DND-41 (cell line): ENCODE measurements at regions not wholly inside any gene's neighbourhood (a gene's known extent, or its start where the extent isn't known, plus 50 kb on each side); places are given as distances from the start of the nearest gene placed in this dataset.

Experiments used
- ATAC-seq: fragments of 200-7000 bp; cut with Tn5 transposase; 3 replicates; pipeline ENCODE4 v1.9.1; 2021; ENCODE audit warnings: low read depth; ENCODE audit not compliant: insufficient read depth
- DNase-seq: peaks from one replicate; pipeline ENCODE4 v3.0.0-alpha.2; 2020
- H2AFZ ChIP-seq: 2 replicates; pipeline ENCODE4 v1.6.0; 2012; ENCODE audit warnings: low read depth, low read length
- H3K27ac ChIP-seq: 2 replicates; pipeline ENCODE4 v1.5.1; 2012; ENCODE audit warnings: low read length, inconsistent platforms
- H3K27me3 ChIP-seq: fragments of 200-600 bp; sonication (generic); 2 replicates; pipeline ENCODE4 v1.6.0; 2012; ENCODE audit warnings: low read length, mild to moderate bottlenecking, inconsistent platforms; ENCODE audit not compliant: insufficient read depth, poor library complexity
- H3K36me3 ChIP-seq: 2 replicates; pipeline ENCODE4 v1.5.1; 2012; ENCODE audit warnings: low read length, inconsistent platforms; ENCODE audit not compliant: insufficient read depth
- H3K4me1 ChIP-seq: 2 replicates; pipeline ENCODE4 v1.5.1; 2012; ENCODE audit warnings: mild to moderate bottlenecking, low read length; ENCODE audit not compliant: insufficient read depth
- H3K4me2 ChIP-seq: 2 replicates; pipeline ENCODE4 v1.6.0; 2012; ENCODE audit warnings: mild to moderate bottlenecking, moderate library complexity, low read length, inconsistent platforms; ENCODE audit not compliant: insufficient read depth
- H3K4me3 ChIP-seq, 2 experiments: fragments of 200-600 bp in 1 of 2; shearing (Covaris generic) in 1 of 2; 2 replicates each; pipeline ENCODE4 v1.5.1; 2012 to 2016; ENCODE audit warnings: inconsistent platforms in 2 of 2, low read length in 2 of 2, mild to moderate bottlenecking in 2 of 2, low read depth in 1 of 2, moderate library complexity in 1 of 2
- H3K79me2 ChIP-seq: 2 replicates; pipeline ENCODE4 v1.6.0; 2012; ENCODE audit warnings: low read length, inconsistent platforms; ENCODE audit not compliant: insufficient read depth
- H3K9ac ChIP-seq: 2 replicates; pipeline ENCODE4 v1.6.0; 2012; ENCODE audit warnings: low read depth, mild to moderate bottlenecking, inconsistent platforms, low read length, moderate library complexity
- H3K9me3 ChIP-seq: 2 replicates; pipeline ENCODE4 v1.5.1; 2012; ENCODE audit warnings: low read length, moderate library complexity, mild to moderate bottlenecking, inconsistent platforms; ENCODE audit not compliant: insufficient read depth, severe bottlenecking
- H4K20me1 ChIP-seq: 2 replicates; pipeline ENCODE4 v1.6.0; 2012; ENCODE audit warnings: low read length; ENCODE audit not compliant: insufficient read depth
- EZH2 ChIP-seq: IDR thresholded peaks from 3 replicates; pipeline ENCODE4 v1.6.1; 2012; ENCODE audit warnings: borderline replicate concordance, low read depth, mild to moderate bottlenecking, moderate library complexity, low read length, inconsistent platforms; ENCODE audit not compliant: severe bottlenecking
- TF ChIP-seq, protein P1 (sequence below): IDR thresholded peaks from 2 replicates; pipeline ENCODE4 v1.5.1; 2012; ENCODE audit warnings: borderline replicate concordance, low read length, moderate library complexity, mild to moderate bottlenecking; ENCODE audit not compliant: poor library complexity, severe bottlenecking; ENCODE audit errors: extremely low read depth

- H3K27me3 ChIP-seq = no peaks in the 10 kb centered on the region
- H3K4me3 ChIP-seq = no peak overlapping the region
- no peak for TF ChIP-seq EZH2
- TF ChIP-seq, protein P1, sequence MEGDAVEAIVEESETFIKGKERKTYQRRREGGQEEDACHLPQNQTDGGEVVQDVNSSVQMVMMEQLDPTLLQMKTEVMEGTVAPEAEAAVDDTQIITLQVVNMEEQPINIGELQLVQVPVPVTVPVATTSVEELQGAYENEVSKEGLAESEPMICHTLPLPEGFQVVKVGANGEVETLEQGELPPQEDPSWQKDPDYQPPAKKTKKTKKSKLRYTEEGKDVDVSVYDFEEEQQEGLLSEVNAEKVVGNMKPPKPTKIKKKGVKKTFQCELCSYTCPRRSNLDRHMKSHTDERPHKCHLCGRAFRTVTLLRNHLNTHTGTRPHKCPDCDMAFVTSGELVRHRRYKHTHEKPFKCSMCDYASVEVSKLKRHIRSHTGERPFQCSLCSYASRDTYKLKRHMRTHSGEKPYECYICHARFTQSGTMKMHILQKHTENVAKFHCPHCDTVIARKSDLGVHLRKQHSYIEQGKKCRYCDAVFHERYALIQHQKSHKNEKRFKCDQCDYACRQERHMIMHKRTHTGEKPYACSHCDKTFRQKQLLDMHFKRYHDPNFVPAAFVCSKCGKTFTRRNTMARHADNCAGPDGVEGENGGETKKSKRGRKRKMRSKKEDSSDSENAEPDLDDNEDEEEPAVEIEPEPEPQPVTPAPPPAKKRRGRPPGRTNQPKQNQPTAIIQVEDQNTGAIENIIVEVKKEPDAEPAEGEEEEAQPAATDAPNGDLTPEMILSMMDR = no peak
- H3K9ac ChIP-seq = no peak overlapping the region
- no peak overlapping the region for H2AFZ ChIP-seq
- no peaks in the 10 kb centered on the region for H4K20me1 ChIP-seq
- no peaks in the 10 kb centered on the region for H3K79me2 ChIP-seq
- no peak overlapping the region for H3K4me2 ChIP-seq
- no peaks in the 10 kb centered on the region for H3K9me3 ChIP-seq
- H3K4me1 ChIP-seq = no peaks in the 10 kb centered on the region
- ATAC-seq (no peak), DNase-seq (no peak)
- no peaks in the 10 kb centered on the region for H3K36me3 ChIP-seq
- no peak overlapping the region for H3K27ac ChIP-seq
Observed at GRCh38 chr12:46109343-46110222, 119.2 kb upstream of the SCAF11 start.

DNA sequence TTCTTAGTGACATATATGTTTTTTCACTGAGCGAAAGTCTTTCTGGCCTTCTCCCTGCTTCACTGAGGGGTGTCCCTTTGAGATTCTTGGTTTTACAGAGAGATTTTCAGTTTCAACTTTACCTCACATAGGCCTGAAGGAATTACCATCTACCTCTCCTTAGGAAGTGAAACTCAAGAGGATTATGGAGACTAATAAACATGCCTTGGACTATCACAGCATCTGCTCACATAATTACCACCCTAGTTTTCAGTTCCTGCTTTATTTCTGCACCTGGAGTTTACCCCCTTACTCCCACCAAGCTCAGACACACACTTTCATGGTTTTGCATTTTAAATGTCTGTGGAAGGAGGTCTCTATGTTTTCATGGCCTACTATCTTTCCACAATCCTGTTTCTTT, 118.3 kb upstream of the SCAF11 start:
- no peaks in the 10 kb centered on the region for H3K27me3 ChIP-seq
- no peaks in the 10 kb centered on the region for H3K79me2 ChIP-seq
- H3K9ac ChIP-seq = no peak overlapping the region
- no peaks in the 10 kb centered on the region for H3K36me3 ChIP-seq
- H3K4me1 ChIP-seq = no peaks in the 10 kb centered on the region
- H3K4me3 ChIP-seq = no peak overlapping the region
- H3K27ac ChIP-seq = no peak overlapping the region
- H3K9me3 ChIP-seq = no peaks in the 10 kb centered on the region
- H3K4me2 ChIP-seq = no peak overlapping the region
- no peak for DNase-seq
- no peaks in the 10 kb centered on the region for H4K20me1 ChIP-seq
- ATAC-seq = no peak
- H2AFZ ChIP-seq = no peak overlapping the region
- TF ChIP-seq, protein P1 = no peak
- no peak for TF ChIP-seq EZH2

- H3K79me2 ChIP-seq = no peaks in the 10 kb centered on the region
- no peak overlapping the region for H3K4me2 ChIP-seq
- no peak for ATAC-seq
Observed at GRCh38 chr12:46107591-46107990, 117.2 kb upstream of the SCAF11 start.

More at GRCh38 chr12:46107591-46107990, 117.2 kb upstream of the SCAF11 start:
- H3K4me1 ChIP-seq = no peaks in the 10 kb centered on the region
- no peak overlapping the region for H3K4me3 ChIP-seq
- H3K9ac ChIP-seq = no peak overlapping the region
- no peaks in the 10 kb centered on the region for H3K9me3 ChIP-seq
- no peaks in the 10 kb centered on the region for H3K36me3 ChIP-seq
- DNase-seq = no peak
- no peaks in the 10 kb centered on the region for H3K27me3 ChIP-seq
- H3K27ac ChIP-seq = no peak overlapping the region
- H4K20me1 ChIP-seq = no peaks in the 10 kb centered on the region
- no peak overlapping the region for H2AFZ ChIP-seq
- TF ChIP-seq, protein P1 = no peak
- TF ChIP-seq EZH2 = no peak
